Body of pancreas (tissue), 4 donors: ENCODE measurements at regions not wholly inside any gene's neighbourhood (a gene's known extent, or its start where the extent isn't known, plus 50 kb on each side); places are given as distances from the start of the nearest gene placed in this dataset.

ENCODE experiments used
- ATAC-seq: fragments of 150-250 bp; one replicate; pipeline ENCODE4 v1.9.1; 2016
- DNase-seq, 4 donors: peaks; one replicate each; pipeline ENCODE4 v3.0.0-alpha.2; 2019
- H3K27ac ChIP-seq, 4 donors: fragments of 200-600 bp; sonication (generic); 1 replicate in 3 of 4; 2 replicates in 1 of 4; pipeline versions ENCODE4 v1.5.1 to v1.6.1; 2016 to 2019; ENCODE audit warnings: mild to moderate bottlenecking in 1 of 4, mixed read lengths in 1 of 4, moderate library complexity in 1 of 4
- H3K27me3 ChIP-seq, 2 donors: fragments of 200-600 bp; sonication (generic); one replicate each; pipeline ENCODE4 v1.6.0; 2016; ENCODE audit warnings: mild to moderate bottlenecking in 1 of 2
- H3K36me3 ChIP-seq, 2 donors: fragments of 200-600 bp; sonication (generic); replicated peaks in 1 of 2; 2 replicates each; pipeline ENCODE4 v1.5.1; 2016; ENCODE audit warnings: low read depth in 2 of 2; ENCODE audit not compliant: insufficient read depth in 1 of 2
- H3K4me1 ChIP-seq: fragments of 200-600 bp; sonication (generic); one replicate; pipeline ENCODE4 v1.6.0; 2016
- H3K4me3 ChIP-seq, 2 donors: fragments of 200-600 bp; sonication (generic); 1 replicate in 1 of 2; 2 replicates in 1 of 2; pipeline ENCODE4 v1.5.1; 2016 to 2019
- H3K9me3 ChIP-seq, 3 donors: fragments of 200-600 bp; sonication (generic); 1 replicate in 2 of 3; 2 replicates in 1 of 3; pipeline ENCODE4 v1.5.1; 2016
- POLR2A ChIP-seq, 3 donors: fragments of 450-650 bp; IDR thresholded peaks; one replicate each; pipeline ENCODE4 v1.6.1; 2016; ENCODE audit warnings: antibody characterized with exemption in 3 of 3, mild to moderate bottlenecking in 2 of 3
- WGBS, 2 donors: methylation state at CpG; one replicate each; pipeline ENCODE4 v1.1.5; 2017; 5-methylcytosine and 5-hydroxymethylcytosine counted together
- intact Hi-C: fragments of 100-400 bp; cut with DNase I; formaldehyde crosslinking; loops from one replicate; pipeline ENCODE4 v1.15.1; 2023
- TF ChIP-seq, protein P1 (sequence below), 7 experiments: fragments of 450-650 bp in 4 of 7; fragments of 200-600 bp in 3 of 7; sonication (generic) in 3 of 7; IDR thresholded peaks; one replicate each; pipeline ENCODE4 v1.5.1; 2016 to 2019; ENCODE audit warnings: antibody characterized with exemption in 7 of 7

DNA sequence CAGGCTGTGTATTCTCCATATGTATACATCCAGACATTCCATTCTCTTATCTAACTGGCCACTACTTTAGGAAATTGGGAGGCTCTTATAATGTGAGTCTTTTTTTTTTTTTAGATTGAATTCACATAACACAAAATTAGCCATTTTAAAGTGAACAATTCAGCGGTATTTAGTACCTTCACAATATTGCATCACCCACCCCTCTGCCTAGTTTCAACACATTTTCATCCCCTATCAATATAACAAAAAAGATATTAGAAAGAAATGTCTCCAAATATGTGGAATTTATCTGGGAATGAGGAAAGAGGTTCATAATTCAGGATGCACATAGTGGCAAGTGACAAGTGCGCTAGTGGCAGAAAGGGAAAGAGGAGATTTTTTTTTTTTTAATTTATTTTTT, 228.5 kb downstream of the ICE1 start:
- no peak for ATAC-seq
- H3K4me1 ChIP-seq = no peaks in the 10 kb centered on the region
- no peak for TF ChIP-seq POLR2A (IDR thresholded peaks at IDR 0.05)
- TF ChIP-seq, protein P1, sequence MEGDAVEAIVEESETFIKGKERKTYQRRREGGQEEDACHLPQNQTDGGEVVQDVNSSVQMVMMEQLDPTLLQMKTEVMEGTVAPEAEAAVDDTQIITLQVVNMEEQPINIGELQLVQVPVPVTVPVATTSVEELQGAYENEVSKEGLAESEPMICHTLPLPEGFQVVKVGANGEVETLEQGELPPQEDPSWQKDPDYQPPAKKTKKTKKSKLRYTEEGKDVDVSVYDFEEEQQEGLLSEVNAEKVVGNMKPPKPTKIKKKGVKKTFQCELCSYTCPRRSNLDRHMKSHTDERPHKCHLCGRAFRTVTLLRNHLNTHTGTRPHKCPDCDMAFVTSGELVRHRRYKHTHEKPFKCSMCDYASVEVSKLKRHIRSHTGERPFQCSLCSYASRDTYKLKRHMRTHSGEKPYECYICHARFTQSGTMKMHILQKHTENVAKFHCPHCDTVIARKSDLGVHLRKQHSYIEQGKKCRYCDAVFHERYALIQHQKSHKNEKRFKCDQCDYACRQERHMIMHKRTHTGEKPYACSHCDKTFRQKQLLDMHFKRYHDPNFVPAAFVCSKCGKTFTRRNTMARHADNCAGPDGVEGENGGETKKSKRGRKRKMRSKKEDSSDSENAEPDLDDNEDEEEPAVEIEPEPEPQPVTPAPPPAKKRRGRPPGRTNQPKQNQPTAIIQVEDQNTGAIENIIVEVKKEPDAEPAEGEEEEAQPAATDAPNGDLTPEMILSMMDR (IDR thresholded peaks at IDR 0.05) = no peak
- no peak overlapping the region for H3K4me3 ChIP-seq
- no peak for DNase-seq
- H3K27ac ChIP-seq = no peak overlapping the region
- no peaks in the 10 kb centered on the region for H3K9me3 ChIP-seq
- WGBS, 2 donors = 88 to 92% methylated on average over 2 of the region's 2 CpGs
- H3K36me3 ChIP-seq = no peaks in the 10 kb centered on the region
- H3K27me3 ChIP-seq = no peaks in the 10 kb centered on the region
- intact Hi-C loops = no loop called here

DNA sequence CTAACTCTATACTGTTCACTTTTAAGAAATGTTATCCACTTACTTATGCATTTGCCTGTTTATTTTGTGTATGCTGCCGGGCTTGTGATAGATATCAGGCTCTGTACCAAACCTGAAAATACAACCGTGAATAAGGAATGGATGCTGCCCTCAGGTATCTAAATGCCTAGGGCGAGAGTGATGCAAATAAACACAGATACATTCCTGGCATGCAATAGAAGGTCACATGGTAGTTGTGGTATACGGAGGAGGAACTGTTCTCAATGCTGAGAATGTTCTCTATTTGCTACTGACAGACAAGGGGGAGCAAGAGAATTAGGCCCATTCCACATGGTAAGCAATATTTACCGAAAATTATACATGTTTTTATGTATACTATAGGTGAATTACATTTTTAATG, 227.8 kb downstream of the ICE1 start:
- DNase-seq (no peak), ATAC-seq (no peak)
- Histone ChIP-seq H3K4me1 (no peaks in the 10 kb centered on the region), H3K27me3 (no peaks in the 10 kb centered on the region), H3K27ac (no peak overlapping the region), H3K9me3 (no peaks in the 10 kb centered on the region), H3K4me3 (no peak overlapping the region), H3K36me3 (no peaks in the 10 kb centered on the region)
- WGBS, 2 donors = 33 to 36% methylated on average over 5 of the region's 5 CpGs
- TF ChIP-seq, protein P1 (IDR thresholded peaks at IDR 0.05) = no peak
- TF ChIP-seq POLR2A (IDR thresholded peaks at IDR 0.05) = no peak
- intact Hi-C loops = no loop called here

DNA sequence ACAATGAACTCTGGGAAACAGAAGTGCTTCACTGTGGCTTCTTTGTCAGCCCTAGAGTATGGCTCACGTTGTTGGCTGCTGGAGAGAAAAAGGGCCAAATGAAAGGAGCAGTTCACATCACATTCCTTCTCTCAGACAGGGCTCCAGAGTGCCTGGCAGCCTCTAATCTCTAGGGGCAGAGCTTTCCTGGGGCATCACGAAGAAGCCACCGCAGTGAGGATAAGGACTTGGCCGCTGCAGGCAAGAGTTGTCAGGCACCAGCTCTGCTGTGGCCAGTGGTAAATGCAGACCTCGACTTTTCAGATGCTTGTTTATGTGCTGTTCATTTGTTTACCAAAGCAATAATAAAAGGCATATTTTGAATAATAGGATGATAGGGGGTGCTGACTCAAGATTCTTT, 227.2 kb downstream of the ICE1 start:
- intact Hi-C loops = no loop called here
- DNase-seq (no peak), ATAC-seq (no peak)
- Histone ChIP-seq H3K27ac (no peak overlapping the region), H3K9me3 (no peaks in the 10 kb centered on the region), H3K4me1 (no peaks in the 10 kb centered on the region), H3K27me3 (no peaks in the 10 kb centered on the region), H3K4me3 (no peak overlapping the region), H3K36me3 (no peaks in the 10 kb centered on the region)
- WGBS, 2 donors = 58 to 59% methylated on average over 5 of the region's 5 CpGs
- no peak for TF ChIP-seq POLR2A (IDR thresholded peaks at IDR 0.05)
- TF ChIP-seq, protein P1 (IDR thresholded peaks at IDR 0.05) = no peak

DNA sequence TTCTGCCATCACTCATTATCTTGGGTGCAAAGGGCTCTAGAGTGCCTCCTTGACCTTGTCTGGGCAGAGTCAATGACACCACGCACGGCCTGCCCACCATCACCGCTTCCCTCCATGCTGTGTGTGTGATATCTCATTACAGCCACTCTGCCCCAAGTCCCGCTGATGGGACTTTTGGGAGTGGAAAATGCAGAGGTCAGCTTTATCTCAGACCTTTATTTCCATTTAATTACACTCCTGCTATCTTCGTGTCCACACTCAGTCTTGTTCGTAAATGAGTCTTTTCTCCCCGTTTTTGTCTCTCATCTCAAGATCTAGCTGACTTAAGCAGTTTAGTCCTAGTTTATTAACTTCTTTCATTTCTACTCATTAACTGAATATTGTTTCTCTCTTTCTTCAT, 226.2 kb downstream of the ICE1 start:
- intact Hi-C loops = no loop called here
- H3K4me1 ChIP-seq = no peaks in the 10 kb centered on the region
- no peak for DNase-seq
- TF ChIP-seq, protein P1 (IDR thresholded peaks at IDR 0.05) = no peak
- TF ChIP-seq POLR2A (IDR thresholded peaks at IDR 0.05) = no peak
- H3K27me3 ChIP-seq = no peaks in the 10 kb centered on the region
- no peaks in the 10 kb centered on the region for H3K36me3 ChIP-seq
- WGBS, 2 donors = 61 to 73% methylated on average over 7 of the region's 7 CpGs
- H3K4me3 ChIP-seq = no peak overlapping the region
- no peaks in the 10 kb centered on the region for H3K9me3 ChIP-seq
- ATAC-seq = no peak
- no peak overlapping the region for H3K27ac ChIP-seq

DNA sequence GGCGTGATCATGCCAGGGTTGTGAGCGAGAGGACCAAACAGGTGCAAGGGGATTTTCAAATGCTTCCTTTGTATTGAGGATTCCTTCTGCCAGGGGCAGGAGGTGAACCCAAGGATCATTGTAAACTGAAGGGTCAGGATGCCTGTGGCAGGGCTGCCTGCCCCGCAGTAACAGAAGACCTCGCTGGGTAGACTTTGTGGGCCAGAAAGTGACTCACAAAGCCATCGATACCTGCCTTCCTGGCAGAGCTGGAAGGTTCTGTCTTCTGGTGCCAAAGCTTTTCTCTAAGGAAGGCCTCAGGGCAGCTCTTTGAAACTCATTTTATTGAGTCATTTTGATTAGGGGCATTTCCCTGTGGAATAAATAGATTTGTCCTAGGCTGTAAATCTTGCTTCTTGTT, 223.4 kb downstream of the ICE1 start:
- H3K4me1 ChIP-seq = no peaks in the 10 kb centered on the region
- ATAC-seq (no peak), DNase-seq (no peak)
- no peak overlapping the region for H3K27ac ChIP-seq
- no peaks in the 10 kb centered on the region for H3K27me3 ChIP-seq
- H3K9me3 ChIP-seq = no peaks in the 10 kb centered on the region
- intact Hi-C loops = no loop called here
- H3K36me3 ChIP-seq = no peaks in the 10 kb centered on the region
- H3K4me3 ChIP-seq = no peak overlapping the region
- TF ChIP-seq, protein P1 (IDR thresholded peaks at IDR 0.05) = no peak
- TF ChIP-seq POLR2A (IDR thresholded peaks at IDR 0.05) = no peak
- WGBS, 2 donors = 62 to 73% methylated on average over 5 of the region's 5 CpGs
